H1 (cell line): ENCODE measurements at regions not wholly inside any gene's neighbourhood (a gene's known extent, or its start where the extent isn't known, plus 50 kb on each side); places are given as distances from the start of the nearest gene placed in this dataset.

Experiments
- KDM5A ChIP-seq: fragments of 200-600 bp; IDR thresholded peaks from 2 replicates; pipeline ENCODE4 v1.7.1; 2012; ENCODE audit warnings: mild to moderate bottlenecking, low read length, inconsistent platforms, mixed read lengths
- MAX ChIP-seq: IDR thresholded peaks from 2 replicates; pipeline ENCODE4 v1.6.1; 2012; ENCODE audit warnings: inconsistent platforms
- SIX5 ChIP-seq: IDR thresholded peaks from 2 replicates; pipeline ENCODE4 v1.6.1; 2011; ENCODE audit warnings: mild to moderate bottlenecking, low read depth, low read length

- TF ChIP-seq KDM5A (no peak), MAX (no peak), SIX5 (no peak)
Observed at GRCh38 chr3:43185983-43186314, 80.1 kb upstream of the POMGNT2 start (continued).
